ENCODE measurements at regions not wholly inside any gene's neighbourhood (a gene's known extent, or its start where the extent isn't known, plus 50 kb on each side); places are given as distances from the start of the nearest gene placed in this dataset.
A peak's percentile ranks its signal among the peaks of the same experiment; 100 is the strongest.
"Not testable (repeated sequence)": the region's sequence is repeated elsewhere in the genome, so short reads cannot be mapped to it uniquely, and the experiment has no call there.

DNA sequence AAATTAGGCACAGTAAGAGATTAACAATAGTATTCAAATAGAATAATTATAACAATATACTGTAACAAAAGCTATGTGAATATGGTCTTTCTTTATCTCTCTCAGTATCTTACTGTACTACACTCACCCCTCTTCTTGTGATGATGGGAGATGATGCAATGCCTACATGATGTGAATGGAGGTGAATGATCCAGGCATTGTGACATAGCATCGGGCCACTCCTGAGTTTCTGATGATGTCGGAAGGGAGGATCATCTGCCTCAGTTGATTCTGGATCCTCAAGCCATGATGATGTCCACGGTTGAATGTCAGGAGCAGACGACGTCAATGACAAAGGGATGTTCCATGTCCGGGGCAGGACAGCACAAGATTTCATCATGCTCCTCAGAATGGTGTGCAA lies 268.3 kb upstream of the MGAT5 start:
- H3K27ac ChIP-seq (ENCODE audit: low read length) = no peak overlapping the region
- no peak overlapping the region for H3K4me3 ChIP-seq (ENCODE audit: low read length)
- H3K27me3 ChIP-seq (ENCODE audit: control insufficient read depth, insufficient read depth) = no peaks in the 10 kb centered on the region
- no peak for DNase-seq
- no peaks in the 10 kb centered on the region for H3K4me1 ChIP-seq (ENCODE audit: control insufficient read depth, insufficient read depth, low read length)
- no peaks in the 10 kb centered on the region for H3K9me3 ChIP-seq (ENCODE audit: control insufficient read depth, low read length)
- ATAC-seq = no peak
- intact Hi-C loops (cut with DNase I) = no loop called here
- 92% methylated on average over 6 of the region's 6 CpGs for WGBS

DNA sequence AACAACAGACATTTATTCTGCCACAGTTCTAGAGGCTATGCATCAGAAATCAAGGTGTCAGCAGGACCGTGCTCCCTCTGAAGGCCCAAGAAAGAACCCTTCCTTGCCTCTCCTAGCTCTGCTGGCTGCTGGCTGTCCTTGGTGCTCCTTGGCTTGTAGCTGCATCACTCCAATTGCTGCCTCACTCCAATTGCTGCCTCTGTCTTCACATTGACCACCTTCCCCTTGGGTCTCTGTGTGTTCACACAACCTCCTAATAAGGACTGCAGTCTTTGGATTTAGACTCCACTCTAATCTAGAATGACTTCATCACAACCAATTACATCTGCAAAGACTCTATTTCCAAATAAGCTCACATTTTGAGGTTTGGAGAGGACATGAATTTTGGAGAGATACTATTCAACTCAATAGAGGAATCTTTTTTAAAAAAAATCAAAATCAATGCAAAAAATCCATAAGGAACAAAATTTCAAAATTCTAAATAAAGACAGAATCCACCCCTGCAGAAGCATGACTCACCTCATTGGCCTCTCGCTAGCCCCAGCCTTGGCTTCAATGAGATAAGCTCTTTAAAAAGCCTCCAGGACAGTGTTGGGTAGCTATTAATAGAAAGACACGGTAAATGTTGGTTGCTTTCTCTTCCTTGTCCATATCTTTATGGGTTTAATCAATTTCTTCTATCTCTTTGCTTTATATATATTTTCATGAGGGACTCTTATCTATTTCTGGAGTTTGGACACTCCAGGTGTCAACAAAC lies 267.6 kb upstream of the MGAT5 start:
- Histone ChIP-seq H3K9me3 (ENCODE audit: control insufficient read depth, low read length) (no peaks in the 10 kb centered on the region), H3K4me3 (ENCODE audit: low read length) (no peak overlapping the region), H3K27me3 (ENCODE audit: control insufficient read depth, insufficient read depth) (no peaks in the 10 kb centered on the region), H3K27ac (ENCODE audit: low read length) (peak overlapping the region; percentile 75), H3K4me1 (ENCODE audit: control insufficient read depth, insufficient read depth, low read length) (no peaks in the 10 kb centered on the region)
- DNase-seq (no peak), ATAC-seq (peak; percentile 65 to 78)
- 53% methylated on average over 3 of the region's 3 CpGs for WGBS
- intact Hi-C loops (cut with DNase I) = no loop called here

DNA sequence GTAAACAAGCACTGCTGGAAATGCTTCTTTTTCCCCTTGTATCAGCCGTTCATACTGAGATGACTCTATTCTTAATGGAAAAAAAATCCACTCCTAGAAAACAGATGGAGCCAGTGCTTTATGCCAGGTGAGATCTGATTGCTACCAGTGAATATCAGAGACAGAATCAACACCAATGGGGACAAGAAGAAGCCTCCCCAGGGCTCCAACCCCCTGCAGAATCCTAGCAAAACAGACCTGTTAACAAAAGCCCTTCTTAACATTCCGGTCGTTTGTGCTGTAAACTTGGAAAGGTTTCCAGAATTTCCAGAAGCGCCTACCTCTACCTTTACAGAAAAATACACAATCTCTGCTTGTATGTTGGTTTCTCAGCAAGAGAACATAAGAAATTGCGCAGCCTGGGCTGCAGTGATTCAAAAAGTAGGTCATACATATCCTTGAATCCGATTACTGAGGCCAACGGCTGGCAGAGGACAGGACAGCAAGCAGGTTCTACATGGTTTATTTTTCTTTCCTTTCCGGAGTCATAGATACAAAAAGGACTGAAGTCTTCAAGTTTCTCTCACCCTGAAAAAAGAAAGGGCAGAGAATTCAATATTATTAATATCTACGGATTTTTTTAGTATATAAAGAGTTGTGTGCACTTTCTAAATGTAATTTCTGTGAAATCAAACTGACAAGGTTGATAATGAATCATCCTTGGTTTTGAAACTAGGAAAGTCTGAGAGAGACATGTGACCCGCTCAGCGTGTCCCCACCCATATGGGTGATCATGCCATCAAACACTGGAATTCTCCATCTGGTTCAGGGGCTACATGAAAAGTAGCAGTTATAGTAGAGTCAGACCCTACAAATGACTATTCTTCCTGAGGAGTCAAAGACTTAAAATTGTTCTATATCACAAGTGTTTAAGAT lies 266.7 kb upstream of the MGAT5 start:
- WGBS = 53% methylated on average over 11 of the region's 11 CpGs
- H3K4me1 ChIP-seq (ENCODE audit: control insufficient read depth, insufficient read depth, low read length) = no peaks in the 10 kb centered on the region
- no peak overlapping the region for H3K4me3 ChIP-seq (ENCODE audit: low read length)
- no peak for DNase-seq
- H3K27ac ChIP-seq (ENCODE audit: low read length) = peak overlapping the region; percentile 12
- no peaks in the 10 kb centered on the region for H3K27me3 ChIP-seq (ENCODE audit: control insufficient read depth, insufficient read depth)
- no peak for ATAC-seq
- intact Hi-C loops (cut with DNase I) = no loop called here
- no peaks in the 10 kb centered on the region for H3K9me3 ChIP-seq (ENCODE audit: control insufficient read depth, low read length)

DNA sequence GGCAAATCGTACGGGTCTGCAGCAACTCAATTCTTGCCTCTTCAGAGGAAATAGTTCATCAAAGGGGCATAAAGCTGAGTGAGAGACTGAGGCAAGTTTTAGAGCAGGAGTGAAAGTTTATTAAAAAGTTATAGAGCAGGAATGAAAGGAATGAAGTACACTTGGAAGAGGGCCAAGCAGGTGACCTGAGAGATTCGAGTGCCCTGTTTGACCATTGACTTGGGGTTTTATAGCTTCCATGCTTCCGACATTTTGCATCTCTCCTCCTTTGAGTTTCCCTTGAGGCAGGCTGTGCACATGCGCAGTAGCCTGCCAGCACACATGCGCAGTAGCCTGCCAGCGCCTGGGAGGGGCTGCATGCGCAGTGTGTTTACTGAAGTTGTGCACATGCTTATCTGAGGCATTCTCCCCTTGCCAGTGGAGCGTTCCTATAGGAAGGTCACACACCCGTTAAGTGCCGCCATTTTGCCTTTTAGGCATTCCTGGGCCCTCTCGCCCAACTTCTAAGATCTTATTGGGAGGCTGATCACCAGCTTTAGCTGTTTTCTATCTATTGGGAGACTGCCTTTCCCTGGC lies 265.5 kb upstream of the MGAT5 start:
- peaks cover 2% of the 10 kb centered on the region for H3K4me1 ChIP-seq (ENCODE audit: control insufficient read depth, insufficient read depth, low read length)
- no peak overlapping the region for H3K4me3 ChIP-seq (ENCODE audit: low read length)
- WGBS = 88% methylated on average over 12 of the region's 12 CpGs
- DNase-seq (no peak), ATAC-seq (no peak)
- no peaks in the 10 kb centered on the region for H3K27me3 ChIP-seq (ENCODE audit: control insufficient read depth, insufficient read depth)
- H3K27ac ChIP-seq (ENCODE audit: low read length) = no peak overlapping the region
- intact Hi-C loops (cut with DNase I) = no loop called here
- H3K9me3 ChIP-seq (ENCODE audit: control insufficient read depth, low read length) = no peaks in the 10 kb centered on the region

DNA sequence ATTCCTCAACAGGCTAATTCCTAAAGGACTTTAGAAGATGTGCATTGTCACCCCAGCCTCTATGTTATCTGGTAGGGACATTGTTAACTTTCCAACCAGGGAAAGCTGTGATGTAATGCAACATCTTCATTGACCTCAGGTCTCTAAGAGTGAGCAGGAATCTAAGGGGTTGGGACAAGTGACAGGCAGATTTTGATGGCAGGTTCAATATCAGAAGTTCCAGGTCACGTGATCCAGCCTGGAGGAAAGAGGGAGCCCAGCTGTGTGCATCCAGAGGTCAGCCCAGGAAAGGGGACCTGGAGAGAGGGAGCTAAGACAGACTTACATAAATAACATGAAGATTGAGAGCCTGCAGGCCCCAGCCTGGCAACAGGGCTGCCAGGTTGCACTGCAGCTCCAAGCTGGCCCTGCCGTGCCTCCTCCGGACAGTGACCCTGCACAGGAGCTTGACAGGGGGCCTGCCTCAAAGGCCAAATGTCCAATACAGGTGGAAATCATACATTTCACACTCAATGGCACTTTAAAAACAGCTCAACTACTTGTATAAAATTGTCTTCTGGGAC lies 262.2 kb upstream of the MGAT5 start:
- WGBS = 55% methylated on average over 3 of the region's 3 CpGs
- intact Hi-C loops (cut with DNase I) = loop anchor here in 1 of 4 donors (10.0 kb wide), 1 partner anchor 107 kb away; no protein-coding TSS in a partner anchor
- H3K27me3 ChIP-seq (ENCODE audit: control insufficient read depth, insufficient read depth) = no peaks in the 10 kb centered on the region
- H3K4me1 ChIP-seq (ENCODE audit: control insufficient read depth, insufficient read depth, low read length) = peaks cover 2% of the 10 kb centered on the region
- ATAC-seq (peak in 1 of 2 donors; percentile 21), DNase-seq (no peak)
- H3K9me3 ChIP-seq (ENCODE audit: control insufficient read depth, low read length) = no peaks in the 10 kb centered on the region
- H3K4me3 ChIP-seq (ENCODE audit: low read length) = no peak overlapping the region
- no peak overlapping the region for H3K27ac ChIP-seq (ENCODE audit: low read length)

DNA sequence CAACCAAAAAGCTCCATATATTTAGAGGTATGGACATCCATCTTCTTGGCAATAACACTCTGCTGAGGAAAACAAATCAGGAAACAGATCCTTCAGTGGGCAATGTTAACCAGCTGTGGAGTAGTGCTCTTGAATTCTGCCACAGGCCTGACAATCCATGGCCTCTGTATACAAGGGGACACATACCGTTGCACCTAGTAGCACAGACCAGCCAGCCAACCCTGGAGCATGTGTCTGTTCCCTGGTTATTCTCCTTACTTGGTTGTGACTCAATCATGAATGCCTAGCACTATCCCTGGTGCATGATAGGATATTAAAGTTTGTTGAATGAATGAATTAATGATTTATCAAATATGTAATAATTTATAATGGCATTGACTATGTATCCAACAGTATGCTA lies 261.4 kb upstream of the MGAT5 start:
- 65% methylated on average over 1 of the region's 1 CpG for WGBS
- DNase-seq = no peak
- intact Hi-C loops (cut with DNase I) = loop anchor here in 1 of 4 donors (10.0 kb wide), 1 partner anchor 108 kb away; no protein-coding TSS in a partner anchor
- H3K27me3 ChIP-seq (ENCODE audit: control insufficient read depth, insufficient read depth) = no peaks in the 10 kb centered on the region
- peaks cover 2% of the 10 kb centered on the region for H3K4me1 ChIP-seq (ENCODE audit: control insufficient read depth, insufficient read depth, low read length)
- no peaks in the 10 kb centered on the region for H3K9me3 ChIP-seq (ENCODE audit: control insufficient read depth, low read length)
- ATAC-seq = peak in 1 of 2 donors; percentile 25
- H3K4me3 ChIP-seq (ENCODE audit: low read length) = no peak overlapping the region
- no peak overlapping the region for H3K27ac ChIP-seq (ENCODE audit: low read length)

DNA sequence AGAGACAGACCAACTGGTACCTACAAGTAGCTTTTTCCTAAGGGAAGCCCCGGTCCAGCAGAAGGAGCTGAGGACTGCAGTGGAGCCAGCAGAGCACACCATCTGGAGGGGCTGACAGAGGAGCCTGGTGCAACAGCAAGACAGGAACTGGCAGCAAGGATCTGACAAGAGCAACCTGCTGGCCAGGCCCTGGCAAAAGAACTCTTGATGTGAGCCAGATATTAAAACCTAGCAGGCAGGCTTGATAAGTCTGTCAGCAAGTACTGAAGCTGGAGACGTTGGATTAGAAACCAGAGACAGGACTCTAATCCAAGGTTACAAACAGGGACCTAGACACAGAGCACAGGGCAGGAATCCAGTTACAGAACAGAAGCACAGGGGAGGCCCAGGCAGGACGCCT lies 260.7 kb upstream of the MGAT5 start:
- Histone ChIP-seq H3K27me3 (ENCODE audit: control insufficient read depth, insufficient read depth) (no peaks in the 10 kb centered on the region), H3K4me1 (ENCODE audit: control insufficient read depth, insufficient read depth, low read length) (peaks cover 2% of the 10 kb centered on the region), H3K9me3 (ENCODE audit: control insufficient read depth, low read length) (no peaks in the 10 kb centered on the region), H3K4me3 (ENCODE audit: low read length) (no peak overlapping the region), H3K27ac (ENCODE audit: low read length) (peak overlapping the region; percentile 34)
- WGBS = 27% methylated on average over 3 of the region's 3 CpGs
- DNase-seq = peak in 1 of 3 donors; percentile 67
- intact Hi-C loops (cut with DNase I) = loop anchor here in 1 of 4 donors (10.0 kb wide), 1 partner anchor 108 kb away; no protein-coding TSS in a partner anchor
- peak; percentile 51 to 82 for ATAC-seq

DNA sequence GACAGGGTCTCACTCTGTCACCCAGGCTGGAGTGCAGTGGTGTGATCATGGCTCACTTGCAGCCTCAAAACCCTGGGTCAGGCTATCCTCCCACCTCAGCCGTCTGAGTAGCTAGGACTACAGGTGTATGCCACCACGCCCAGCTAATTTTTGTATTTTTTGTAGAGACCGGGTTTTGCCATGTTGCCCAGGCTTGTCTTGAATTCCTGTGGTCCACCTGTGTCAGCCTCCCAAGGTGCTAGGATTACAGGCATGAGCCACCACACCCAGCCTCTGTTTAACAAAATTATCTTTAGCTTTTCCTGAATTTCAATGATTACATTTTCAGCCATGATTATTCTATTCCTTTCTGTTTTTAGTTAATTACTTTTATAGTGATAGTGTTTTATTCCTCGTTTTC lies 255.1 kb upstream of the MGAT5 start:
- WGBS = 87% methylated on average over 4 of the region's 4 CpGs
- DNase-seq; ATAC-seq; H3K9me3 ChIP-seq (ENCODE audit: control insufficient read depth, low read length); H3K4me1 ChIP-seq (ENCODE audit: control insufficient read depth, insufficient read depth, low read length); H3K27ac ChIP-seq (ENCODE audit: low read length); H3K27me3 ChIP-seq (ENCODE audit: control insufficient read depth, insufficient read depth); H3K4me3 ChIP-seq (ENCODE audit: low read length): not testable (repeated sequence)
- intact Hi-C loops (cut with DNase I) = loop anchor here in 1 of 4 donors (10.0 kb wide), 1 partner anchor 114 kb away; no protein-coding TSS in a partner anchor

DNA sequence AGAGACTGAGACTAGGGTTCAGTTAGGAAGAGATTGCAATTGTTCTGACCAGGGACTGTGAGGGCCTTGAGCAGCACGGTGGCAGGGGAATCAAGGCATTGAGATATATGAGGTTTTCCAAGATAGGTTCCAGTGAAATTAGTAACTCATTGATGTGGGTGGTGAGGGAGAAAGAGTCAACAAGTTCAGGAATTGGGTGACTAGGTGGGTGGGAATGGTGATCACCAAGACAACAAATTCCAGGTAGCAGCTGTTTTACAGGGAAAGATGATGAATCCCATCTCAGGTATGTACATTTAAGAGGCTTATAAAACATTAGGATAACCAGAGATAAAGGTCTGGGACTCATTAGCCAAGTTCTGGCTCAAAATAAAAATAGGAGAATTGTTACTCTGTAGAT lies 251.5 kb upstream of the MGAT5 start:
- Histone ChIP-seq H3K27ac (ENCODE audit: low read length) (no peak overlapping the region), H3K9me3 (ENCODE audit: control insufficient read depth, low read length) (no peaks in the 10 kb centered on the region), H3K4me1 (ENCODE audit: control insufficient read depth, insufficient read depth, low read length) (no peaks in the 10 kb centered on the region), H3K4me3 (ENCODE audit: low read length) (no peak overlapping the region), H3K27me3 (ENCODE audit: control insufficient read depth, insufficient read depth) (no peaks in the 10 kb centered on the region)
- WGBS = 96% methylated on average over 1 of the region's 1 CpG
- DNase-seq (no peak), ATAC-seq (no peak)
- intact Hi-C loops (cut with DNase I) = no loop called here

DNA sequence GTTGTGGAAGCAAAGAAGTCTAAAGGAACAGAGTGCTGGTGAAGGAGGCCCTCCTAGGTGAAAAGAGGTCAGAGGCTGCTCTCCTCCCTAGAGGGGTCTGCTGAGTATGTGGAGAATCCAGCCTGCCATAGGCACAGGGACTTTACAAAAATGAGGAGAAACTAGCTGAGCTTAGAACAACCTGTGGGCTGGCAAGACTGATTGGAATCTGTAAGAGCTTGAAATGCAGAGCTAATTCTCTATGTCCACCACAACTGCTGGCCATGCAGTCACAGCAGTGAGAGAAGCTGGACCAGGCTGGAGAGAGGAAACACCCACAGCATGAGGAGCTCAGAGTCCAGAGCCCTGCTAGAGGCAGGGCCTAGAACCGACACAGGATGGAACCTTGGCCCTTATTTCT lies 251.0 kb upstream of the MGAT5 start:
- 0% methylated on average over 1 of the region's 1 CpG for WGBS

More for the DNA sequence above, 251.0 kb upstream of the MGAT5 start:
- no peak overlapping the region for H3K27ac ChIP-seq (ENCODE audit: low read length)
- H3K27me3 ChIP-seq (ENCODE audit: control insufficient read depth, insufficient read depth) = no peaks in the 10 kb centered on the region
- H3K4me1 ChIP-seq (ENCODE audit: control insufficient read depth, insufficient read depth, low read length) = no peaks in the 10 kb centered on the region
- intact Hi-C loops (cut with DNase I) = no loop called here
- DNase-seq (no peak), ATAC-seq (no peak)
- no peaks in the 10 kb centered on the region for H3K9me3 ChIP-seq (ENCODE audit: control insufficient read depth, low read length)
- no peak overlapping the region for H3K4me3 ChIP-seq (ENCODE audit: low read length)

All from right cardiac atrium (tissue), 5 donors.